ENCODE measurements at regions not wholly inside any gene's neighbourhood (a gene's known extent, or its start where the extent isn't known, plus 50 kb on each side); places are given as distances from the start of the nearest gene placed in this dataset.

- TF ChIP-seq POLR2AphosphoS5 (IDR thresholded peaks at IDR 0.05) (no peak), EP300 (conservative IDR thresholded peaks at IDR 0.05; ENCODE audit: poor library complexity, severe bottlenecking) (no peak), SMC3 (conservative IDR thresholded peaks at IDR 0.05; ENCODE audit: poor library complexity) (no peak)
- TF ChIP-seq, protein P1, sequence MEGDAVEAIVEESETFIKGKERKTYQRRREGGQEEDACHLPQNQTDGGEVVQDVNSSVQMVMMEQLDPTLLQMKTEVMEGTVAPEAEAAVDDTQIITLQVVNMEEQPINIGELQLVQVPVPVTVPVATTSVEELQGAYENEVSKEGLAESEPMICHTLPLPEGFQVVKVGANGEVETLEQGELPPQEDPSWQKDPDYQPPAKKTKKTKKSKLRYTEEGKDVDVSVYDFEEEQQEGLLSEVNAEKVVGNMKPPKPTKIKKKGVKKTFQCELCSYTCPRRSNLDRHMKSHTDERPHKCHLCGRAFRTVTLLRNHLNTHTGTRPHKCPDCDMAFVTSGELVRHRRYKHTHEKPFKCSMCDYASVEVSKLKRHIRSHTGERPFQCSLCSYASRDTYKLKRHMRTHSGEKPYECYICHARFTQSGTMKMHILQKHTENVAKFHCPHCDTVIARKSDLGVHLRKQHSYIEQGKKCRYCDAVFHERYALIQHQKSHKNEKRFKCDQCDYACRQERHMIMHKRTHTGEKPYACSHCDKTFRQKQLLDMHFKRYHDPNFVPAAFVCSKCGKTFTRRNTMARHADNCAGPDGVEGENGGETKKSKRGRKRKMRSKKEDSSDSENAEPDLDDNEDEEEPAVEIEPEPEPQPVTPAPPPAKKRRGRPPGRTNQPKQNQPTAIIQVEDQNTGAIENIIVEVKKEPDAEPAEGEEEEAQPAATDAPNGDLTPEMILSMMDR (IDR thresholded peaks at IDR 0.05; ENCODE audit: poor library complexity, severe bottlenecking): no peak
These were observed 296.4 kb downstream of the CETN3 start for GRCh38 chr5:90113108-90113507.

Measured in neural cell (in vitro differentiated cells).